H9 (cell line): ENCODE measurements at regions not wholly inside any gene's neighbourhood (a gene's known extent, or its start where the extent isn't known, plus 50 kb on each side); places are given as distances from the start of the nearest gene placed in this dataset.

Experiments
- DNase-seq: peaks from one replicate; pipeline ENCODE4 v3.0.0-alpha.2; 2017
- H2AFZ ChIP-seq: one replicate; pipeline ENCODE4 v1.6.1; 2013; ENCODE audit warnings: mild to moderate bottlenecking, low read length, control low read depth, moderate library complexity
- H2AK5ac ChIP-seq: 2 replicates; pipeline ENCODE4 v1.6.1; 2013; ENCODE audit warnings: low read length, control low read depth, mixed read lengths; ENCODE audit not compliant: insufficient read length
- H2BK120ac ChIP-seq: one replicate; pipeline ENCODE4 v1.6.1; 2013; ENCODE audit warnings: low read depth, mild to moderate bottlenecking, low read length, control low read depth, inconsistent platforms; ENCODE audit not compliant: poor library complexity, severe bottlenecking
- H2BK12ac ChIP-seq: 2 replicates; pipeline ENCODE4 v1.6.1; 2013; ENCODE audit warnings: low read length, control low read depth, mixed read lengths, low read depth; ENCODE audit not compliant: insufficient read length
- H2BK15ac ChIP-seq: 2 replicates; pipeline ENCODE4 v1.6.1; 2013; ENCODE audit warnings: low read depth, low read length, control low read depth
- H2BK20ac ChIP-seq: one replicate; pipeline ENCODE4 v1.6.1; 2013; ENCODE audit warnings: low read depth, mild to moderate bottlenecking, low read length, control low read depth, inconsistent platforms; ENCODE audit not compliant: poor library complexity, severe bottlenecking
- H2BK5ac ChIP-seq: 2 replicates; pipeline ENCODE4 v1.6.1; 2013; ENCODE audit warnings: low read length, control low read depth, mixed read lengths; ENCODE audit not compliant: insufficient read length
- H3K14ac ChIP-seq: 2 replicates; pipeline ENCODE4 v1.6.1; 2013; ENCODE audit warnings: low read length, control low read depth; ENCODE audit not compliant: insufficient read depth
- H3K18ac ChIP-seq: 2 replicates; pipeline ENCODE4 v1.6.1; 2013; ENCODE audit warnings: low read depth, mild to moderate bottlenecking, mixed read lengths, low read length, control low read depth; ENCODE audit not compliant: insufficient read length
- H3K23ac ChIP-seq: 2 replicates; pipeline ENCODE4 v1.6.1; 2013; ENCODE audit warnings: low read length, control low read depth, mixed read lengths, low read depth; ENCODE audit not compliant: insufficient read length
- H3K23me2 ChIP-seq: 2 replicates; pipeline ENCODE4 v1.6.1; 2013; ENCODE audit warnings: low read depth, mild to moderate bottlenecking, mixed read lengths, low read length, control low read depth; ENCODE audit not compliant: insufficient read length, poor library complexity, severe bottlenecking
- H3K27ac ChIP-seq: 2 replicates; pipeline ENCODE4 v1.5.1; 2013; ENCODE audit warnings: low read length, control low read depth, mixed read lengths, low read depth; ENCODE audit not compliant: insufficient read length
- H3K27me3 ChIP-seq: 2 replicates; pipeline ENCODE4 v1.6.1; 2013; ENCODE audit warnings: low read length, control low read depth, inconsistent platforms; ENCODE audit not compliant: insufficient read depth
- H3K4ac ChIP-seq: 2 replicates; pipeline ENCODE4 v1.6.1; 2013; ENCODE audit warnings: low read depth, mild to moderate bottlenecking, control low read depth, inconsistent platforms, low read length, moderate library complexity
- H3K4me1 ChIP-seq: 2 replicates; pipeline ENCODE4 v1.6.1; 2013; ENCODE audit warnings: low read length, control low read depth, inconsistent platforms; ENCODE audit not compliant: insufficient read depth
- H3K4me2 ChIP-seq: 2 replicates; pipeline ENCODE4 v1.6.1; 2013; ENCODE audit warnings: low read length, control low read depth, mixed read lengths; ENCODE audit not compliant: insufficient read length, insufficient read depth
- H3K56ac ChIP-seq: 2 replicates; pipeline ENCODE4 v1.6.1; 2013; ENCODE audit warnings: low read depth, mild to moderate bottlenecking, mixed read lengths, low read length, control low read depth; ENCODE audit not compliant: insufficient read length
- H3K79me1 ChIP-seq: 2 replicates; pipeline ENCODE4 v1.6.1; 2013; ENCODE audit warnings: low read depth, mild to moderate bottlenecking, moderate library complexity, low read length, control low read depth, inconsistent platforms; ENCODE audit not compliant: insufficient read depth, poor library complexity, severe bottlenecking
- H3K79me2 ChIP-seq: 2 replicates; pipeline ENCODE4 v1.6.1; 2013; ENCODE audit warnings: low read length, control low read depth, inconsistent platforms; ENCODE audit not compliant: insufficient read depth
- H3K9ac ChIP-seq: 2 replicates; pipeline ENCODE4 v1.6.1; 2013; ENCODE audit warnings: low read length, control low read depth, mixed read lengths; ENCODE audit not compliant: insufficient read length; ENCODE audit errors: extremely low read depth
- H3K9me3 ChIP-seq: one replicate; pipeline ENCODE4 v1.6.1; 2013; ENCODE audit warnings: low read depth, low read length, inconsistent platforms; ENCODE audit not compliant: control insufficient read depth
- H3T11ph ChIP-seq: one replicate; pipeline ENCODE4 v1.6.1; 2013; ENCODE audit warnings: mild to moderate bottlenecking, low read length, control low read depth, inconsistent platforms
- H4K20me1 ChIP-seq: one replicate; pipeline ENCODE4 v1.6.1; 2013; ENCODE audit not compliant: control insufficient read depth, insufficient read length, insufficient read depth
- H4K5ac ChIP-seq: 2 replicates; pipeline ENCODE4 v1.6.1; 2013; ENCODE audit warnings: low read depth, mild to moderate bottlenecking, mixed read lengths, low read length, control low read depth; ENCODE audit not compliant: insufficient read length
- H4K8ac ChIP-seq: replicated peaks from 2 replicates; pipeline ENCODE4 v1.6.1; 2013; ENCODE audit warnings: low read length, control low read depth, mixed read lengths, low read depth; ENCODE audit not compliant: insufficient read length
- H4K91ac ChIP-seq: 2 replicates; pipeline ENCODE4 v1.6.1; 2013; ENCODE audit warnings: low read depth, mild to moderate bottlenecking, moderate library complexity, mixed read lengths, low read length, control low read depth; ENCODE audit not compliant: insufficient read length
- H3K27ac Mint-ChIP-seq, 3 experiments: 2 replicates in 2 of 3; 3 replicates in 1 of 3; pipeline ENCODE4 v1.8.0; 2020 to 2021; ENCODE audit warnings: mixed read lengths in 3 of 3, mild to moderate bottlenecking in 1 of 3, moderate library complexity in 1 of 3
- H3K27me3 Mint-ChIP-seq: 2 replicates; pipeline ENCODE4 v1.8.0; 2021; ENCODE audit warnings: low read depth, mild to moderate bottlenecking, moderate library complexity, mixed read lengths
- H3K36me3 Mint-ChIP-seq, 3 experiments: 2 replicates in 2 of 3; 3 replicates in 1 of 3; pipeline ENCODE4 v1.8.0; 2020 to 2021; ENCODE audit warnings: low read depth in 3 of 3, mixed read lengths in 3 of 3; ENCODE audit not compliant: insufficient read depth in 1 of 3
- H3K4me1 Mint-ChIP-seq, 2 experiments: 2 replicates each; pipeline ENCODE4 v1.8.0; 2020; ENCODE audit warnings: mixed read lengths in 2 of 2
- H3K4me3 Mint-ChIP-seq, 2 experiments: 2 replicates in 1 of 2; 3 replicates in 1 of 2; pipeline ENCODE4 v1.8.0; 2020 to 2021; ENCODE audit warnings: mild to moderate bottlenecking in 2 of 2, mixed read lengths in 2 of 2, moderate library complexity in 1 of 2
- H3K9me3 Mint-ChIP-seq, 2 experiments: 2 replicates in 1 of 2; 3 replicates in 1 of 2; pipeline ENCODE4 v1.8.0; 2020; ENCODE audit warnings: mild to moderate bottlenecking in 2 of 2, mixed read lengths in 2 of 2, moderate library complexity in 1 of 2
- WGBS: extraction: QIAGEN DNeasy Blood & Tissue Kit; methylation state at CpG from one replicate; pipeline ENCODE4 v1.1.7; 2013; ENCODE audit warnings: missing lambda C conversion rate, low lambda C conversion rate, mixed read lengths; ENCODE audit not compliant: insufficient read length; ENCODE audit errors: extremely low coverage; 5-methylcytosine and 5-hydroxymethylcytosine counted together
- TF ChIP-seq, protein P1 (sequence below): fragments of 200-600 bp; sonication (generic); conservative IDR thresholded peaks from 3 replicates; pipeline ENCODE4 v1.8.0; 2021; ENCODE audit warnings: antibody characterized with exemption, mild to moderate bottlenecking

DNA sequence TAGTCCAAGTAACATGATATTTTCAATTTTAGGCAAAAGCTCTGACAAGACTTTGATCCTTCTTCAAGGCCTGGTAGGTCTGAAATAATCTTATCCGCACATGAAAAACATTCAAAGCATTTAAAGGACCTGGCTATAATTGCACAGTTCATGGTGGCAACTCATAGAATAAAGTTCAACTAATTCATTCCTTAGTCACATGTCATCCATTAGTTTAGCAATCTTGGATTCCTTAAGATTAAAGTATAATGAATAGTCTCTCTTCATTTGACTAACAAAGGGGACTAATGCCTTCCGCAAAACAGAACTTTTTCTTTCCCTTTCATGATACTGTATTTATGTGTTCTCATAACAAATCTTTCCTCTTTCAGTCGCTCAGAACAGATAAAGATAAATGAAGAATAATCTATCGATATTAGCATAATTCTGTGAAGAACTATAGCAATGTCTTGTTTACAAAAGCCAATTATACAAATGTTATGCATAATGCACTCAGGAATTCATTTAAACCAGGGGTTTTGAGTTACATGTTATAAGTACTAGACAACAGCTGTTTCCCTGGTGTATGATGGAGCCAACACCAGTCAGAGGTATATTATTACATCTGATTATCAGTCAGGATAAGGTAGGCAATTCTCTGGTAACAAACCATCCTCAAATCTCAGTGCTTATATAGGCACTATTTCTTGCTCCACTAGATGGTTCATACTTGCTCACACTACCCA lies 172.5 kb downstream of the POTEB3 start:
- Histone ChIP-seq H3K9ac (no peak overlapping the region), H2BK12ac (no peak overlapping the region), H3K79me1 (no peaks in the 10 kb centered on the region), H2AFZ (no peak overlapping the region), H3K27ac (no peak overlapping the region), H3K23ac (no peak overlapping the region), H2AK5ac (no peak overlapping the region), H3T11ph (no peak overlapping the region), H3K4me1 (no peaks in the 10 kb centered on the region), H3K9me3 (peaks cover 91% of the 10 kb centered on the region), H2BK20ac (no peak overlapping the region), H3K4me2 (no peak overlapping the region), H4K91ac (no peak overlapping the region), H2BK120ac (no peak overlapping the region), H4K8ac (no peak overlapping the region), H3K23me2 (no peaks in the 10 kb centered on the region), H3K4ac (no peak overlapping the region), H3K56ac (no peak overlapping the region), H2BK5ac (no peak overlapping the region), H2BK15ac (no peak overlapping the region), H3K27me3 (no peaks in the 10 kb centered on the region), H4K5ac (no peak overlapping the region), H4K20me1 (no peaks in the 10 kb centered on the region), H3K14ac (no peak overlapping the region), H3K18ac (no peak overlapping the region), H3K79me2 (no peaks in the 10 kb centered on the region)
- no CpG with 5 or more reads among the region's 4 CpGs for WGBS
- Mint-ChIP-seq H3K4me3 (no peak overlapping the region), H3K36me3 (peaks cover 4 to 66% (median 29%) of the 10 kb centered on the region in 3 experiments), H3K9me3 (peaks cover 92% of the 10 kb centered on the region in 2 experiments), H3K4me1 (no peaks in the 10 kb centered on the region), H3K27ac (no peak overlapping the region), H3K27me3 (peaks cover 2% of the 10 kb centered on the region)
- DNase-seq: no peak
- TF ChIP-seq, protein P1, sequence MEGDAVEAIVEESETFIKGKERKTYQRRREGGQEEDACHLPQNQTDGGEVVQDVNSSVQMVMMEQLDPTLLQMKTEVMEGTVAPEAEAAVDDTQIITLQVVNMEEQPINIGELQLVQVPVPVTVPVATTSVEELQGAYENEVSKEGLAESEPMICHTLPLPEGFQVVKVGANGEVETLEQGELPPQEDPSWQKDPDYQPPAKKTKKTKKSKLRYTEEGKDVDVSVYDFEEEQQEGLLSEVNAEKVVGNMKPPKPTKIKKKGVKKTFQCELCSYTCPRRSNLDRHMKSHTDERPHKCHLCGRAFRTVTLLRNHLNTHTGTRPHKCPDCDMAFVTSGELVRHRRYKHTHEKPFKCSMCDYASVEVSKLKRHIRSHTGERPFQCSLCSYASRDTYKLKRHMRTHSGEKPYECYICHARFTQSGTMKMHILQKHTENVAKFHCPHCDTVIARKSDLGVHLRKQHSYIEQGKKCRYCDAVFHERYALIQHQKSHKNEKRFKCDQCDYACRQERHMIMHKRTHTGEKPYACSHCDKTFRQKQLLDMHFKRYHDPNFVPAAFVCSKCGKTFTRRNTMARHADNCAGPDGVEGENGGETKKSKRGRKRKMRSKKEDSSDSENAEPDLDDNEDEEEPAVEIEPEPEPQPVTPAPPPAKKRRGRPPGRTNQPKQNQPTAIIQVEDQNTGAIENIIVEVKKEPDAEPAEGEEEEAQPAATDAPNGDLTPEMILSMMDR: no peak
